ENCODE measurements at regions not wholly inside any gene's neighbourhood (a gene's known extent, or its start where the extent isn't known, plus 50 kb on each side); places are given as distances from the start of the nearest gene placed in this dataset.

DNA sequence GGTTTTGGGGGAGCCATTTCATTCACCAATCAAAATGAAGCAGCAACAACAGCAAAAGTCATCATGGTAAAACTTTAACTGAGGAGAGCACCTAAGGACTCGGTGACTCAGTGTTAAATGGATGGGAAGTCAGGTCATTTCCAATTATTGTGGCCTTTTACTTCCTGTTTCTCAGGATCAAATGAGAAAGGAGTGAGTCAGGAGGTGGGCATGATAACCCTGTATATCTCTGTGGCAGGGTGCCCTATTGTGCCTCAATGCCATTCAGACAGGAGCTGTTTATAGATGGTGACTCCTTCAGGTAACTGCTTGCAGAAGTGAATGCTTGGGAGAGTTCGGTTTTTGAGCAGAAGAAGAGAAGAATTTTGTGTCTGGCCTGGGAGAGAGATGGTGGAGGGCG lies 135.5 kb upstream of the CPM start (continued):
- TF ChIP-seq PHF8 (conservative IDR thresholded peaks at IDR 0.05; ENCODE audit: low read depth, low read length), result no peak
- no peak for TF ChIP-seq POU5F1 (IDR thresholded peaks at IDR 0.05; ENCODE audit: low read depth, low read length)
